ENCODE measurements at regions not wholly inside any gene's neighbourhood (a gene's known extent, or its start where the extent isn't known, plus 50 kb on each side); places are given as distances from the start of the nearest gene placed in this dataset.

DNA sequence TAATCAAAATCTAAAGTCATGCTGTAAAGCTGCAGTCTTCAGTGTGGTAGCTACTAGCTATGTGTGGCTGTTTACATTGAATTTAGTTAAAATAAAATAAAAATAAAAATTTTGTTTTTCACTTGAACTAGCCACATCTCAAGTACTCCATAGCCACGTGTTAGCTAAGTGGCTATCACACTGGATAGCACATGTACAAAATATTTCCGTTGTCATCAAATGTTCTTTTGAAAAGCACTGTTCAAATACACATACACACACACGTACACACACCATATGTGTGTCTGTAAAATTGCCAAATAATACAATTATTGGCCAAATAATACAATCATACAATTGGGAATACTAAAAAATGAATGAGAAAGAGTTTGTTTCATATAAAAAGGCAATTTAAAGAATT is 778.2 kb upstream of the FLRT2 start:
- TF ChIP-seq, protein P1, sequence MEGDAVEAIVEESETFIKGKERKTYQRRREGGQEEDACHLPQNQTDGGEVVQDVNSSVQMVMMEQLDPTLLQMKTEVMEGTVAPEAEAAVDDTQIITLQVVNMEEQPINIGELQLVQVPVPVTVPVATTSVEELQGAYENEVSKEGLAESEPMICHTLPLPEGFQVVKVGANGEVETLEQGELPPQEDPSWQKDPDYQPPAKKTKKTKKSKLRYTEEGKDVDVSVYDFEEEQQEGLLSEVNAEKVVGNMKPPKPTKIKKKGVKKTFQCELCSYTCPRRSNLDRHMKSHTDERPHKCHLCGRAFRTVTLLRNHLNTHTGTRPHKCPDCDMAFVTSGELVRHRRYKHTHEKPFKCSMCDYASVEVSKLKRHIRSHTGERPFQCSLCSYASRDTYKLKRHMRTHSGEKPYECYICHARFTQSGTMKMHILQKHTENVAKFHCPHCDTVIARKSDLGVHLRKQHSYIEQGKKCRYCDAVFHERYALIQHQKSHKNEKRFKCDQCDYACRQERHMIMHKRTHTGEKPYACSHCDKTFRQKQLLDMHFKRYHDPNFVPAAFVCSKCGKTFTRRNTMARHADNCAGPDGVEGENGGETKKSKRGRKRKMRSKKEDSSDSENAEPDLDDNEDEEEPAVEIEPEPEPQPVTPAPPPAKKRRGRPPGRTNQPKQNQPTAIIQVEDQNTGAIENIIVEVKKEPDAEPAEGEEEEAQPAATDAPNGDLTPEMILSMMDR (IDR thresholded peaks at IDR 0.05): no peak
- TF ChIP-seq POLR2A (IDR thresholded peaks at IDR 0.05): no peak
